HG02943 (cell line): ENCODE measurements at regions not wholly inside any gene's neighbourhood (a gene's known extent, or its start where the extent isn't known, plus 50 kb on each side); places are given as distances from the start of the nearest gene placed in this dataset.

Experiments used
- ATAC-seq: cut with Tn5 transposase; IDR thresholded peaks from one replicate; pipeline ENCODE4 v1.9.1; 2021; ENCODE audit warnings: mild to moderate bottlenecking, low read depth, moderate library complexity; ENCODE audit not compliant: unreplicated experiment

DNA sequence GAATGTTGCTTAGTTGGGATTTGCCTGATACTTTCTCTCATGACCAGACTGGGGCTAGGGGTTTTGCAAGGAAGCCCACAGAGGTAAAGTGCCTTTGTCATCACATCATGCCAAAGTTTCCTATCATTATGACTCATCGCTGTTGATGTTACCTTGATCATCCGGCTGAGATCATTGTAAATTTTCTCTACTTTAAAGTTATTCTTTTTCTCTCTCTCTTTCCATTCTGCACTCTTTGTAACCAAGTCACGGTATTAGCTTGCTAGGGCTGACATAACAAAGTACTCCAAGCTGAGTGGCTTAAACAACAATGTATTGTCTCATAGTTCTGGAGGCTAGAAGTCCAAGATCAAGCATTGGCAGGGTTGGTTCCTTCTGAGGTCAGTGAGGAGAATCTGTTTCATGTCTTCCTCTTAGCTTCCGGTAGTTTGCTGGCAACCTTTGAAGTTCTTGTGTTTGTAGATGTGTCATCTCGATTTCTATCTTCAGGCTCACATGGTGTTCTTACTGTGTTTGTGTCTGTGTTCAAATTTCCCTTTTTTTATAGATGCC lies 113.0 kb downstream of the DTHD1 start:
- peak; percentile 62 for ATAC-seq

GRCh38 chr4:36399762-36400353 lies 118.4 kb downstream of the DTHD1 start:
- ATAC-seq, result no peak

GRCh38 chr4:36402008-36402758 lies 120.8 kb downstream of the DTHD1 start:
- ATAC-seq, result no peak

- ATAC-seq, result no peak
Measured at GRCh38 chr4:36411338-36411737, 129.9 kb downstream of the DTHD1 start.

DNA sequence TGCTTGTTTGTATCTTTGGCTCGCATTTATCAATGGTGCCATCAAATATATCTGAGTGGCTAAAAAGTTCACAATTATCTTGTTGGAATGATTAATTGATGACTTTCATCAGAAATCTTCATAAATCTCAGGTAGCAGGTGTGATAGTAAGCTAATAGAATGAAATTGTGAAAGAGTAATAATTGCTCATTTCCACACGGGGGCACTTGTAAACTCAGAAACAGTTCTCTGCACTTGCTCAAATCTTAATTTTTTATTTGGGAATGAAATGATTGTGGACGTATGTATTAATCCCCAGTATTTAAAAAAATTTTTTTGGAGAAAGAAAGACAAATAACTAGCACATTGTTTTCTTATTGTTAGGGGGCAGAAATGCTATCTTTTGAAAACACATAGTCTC lies 132.8 kb downstream of the DTHD1 start:
- ATAC-seq, result no peak

DNA sequence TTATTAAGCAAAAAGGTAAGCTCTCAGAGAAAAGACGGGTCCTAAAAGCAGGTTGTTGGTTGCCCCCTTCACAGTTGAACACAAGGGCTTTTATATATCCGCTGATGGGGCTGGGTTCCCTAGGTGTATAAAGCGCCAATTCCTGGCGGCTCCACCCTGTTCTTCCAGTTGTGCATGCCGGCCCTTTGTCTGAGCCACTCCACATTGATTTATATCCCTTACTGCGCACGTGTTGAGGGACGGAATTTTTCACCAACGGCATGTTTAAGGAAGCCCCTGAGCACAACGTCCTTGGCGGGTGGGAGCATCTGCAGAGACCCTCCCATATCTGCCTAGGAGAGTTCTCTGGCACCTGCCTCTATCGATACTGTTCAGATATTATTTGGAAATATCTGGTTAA lies 135.7 kb downstream of the DTHD1 start:
- no peak for ATAC-seq

GRCh38 chr4:36420111-36420679 lies 138.8 kb downstream of the DTHD1 start:
- no peak for ATAC-seq

GRCh38 chr4:36422607-36423006 lies 141.2 kb downstream of the DTHD1 start:
- no peak for ATAC-seq

DNA sequence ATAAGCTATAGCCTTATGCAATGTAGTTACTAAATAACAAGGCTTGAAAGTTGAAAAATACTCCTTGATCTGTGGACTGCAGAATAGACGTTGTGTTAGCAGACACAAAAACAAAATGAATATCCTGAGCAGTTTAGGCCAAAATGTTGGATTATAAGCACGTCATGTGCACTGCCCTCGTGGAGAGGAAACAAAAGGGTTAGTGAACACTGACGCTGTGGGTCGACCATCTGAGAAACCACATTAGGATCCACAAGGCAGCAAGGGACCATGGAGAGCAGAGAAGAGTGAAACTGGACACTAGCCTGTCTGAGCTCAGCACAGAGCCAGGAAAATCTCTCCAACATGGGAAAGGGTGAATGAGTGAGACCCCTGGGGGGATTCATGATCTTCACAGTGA lies 145.3 kb downstream of the DTHD1 start:
- no peak for ATAC-seq

- ATAC-seq, result no peak
Measured at GRCh38 chr4:36427696-36428095, 146.3 kb downstream of the DTHD1 start.

DNA sequence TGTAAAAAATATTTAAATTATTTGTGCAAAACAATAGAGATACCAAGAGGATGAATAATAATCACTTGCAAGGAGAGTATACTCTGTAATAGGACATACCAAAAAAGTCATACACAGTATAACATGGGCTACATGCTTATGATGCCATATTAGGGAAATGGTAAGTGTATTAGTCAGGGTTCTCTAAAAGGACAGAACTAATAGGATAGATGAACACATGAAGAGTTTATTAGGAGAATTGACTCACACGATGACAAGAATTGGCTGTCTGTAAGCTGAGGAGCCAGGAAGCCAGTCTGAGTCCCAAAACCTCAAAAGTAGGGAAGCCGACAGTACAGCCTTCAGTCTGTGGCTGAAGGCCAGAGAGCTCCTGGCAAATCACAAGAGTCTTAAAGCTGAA lies 151.2 kb downstream of the DTHD1 start:
- no peak for ATAC-seq

GRCh38 chr4:36439556-36439955 lies 158.1 kb downstream of the DTHD1 start:
- no peak for ATAC-seq

- ATAC-seq, result no peak
Measured at GRCh38 chr4:36445480-36445879, 164.1 kb downstream of the DTHD1 start.

DNA sequence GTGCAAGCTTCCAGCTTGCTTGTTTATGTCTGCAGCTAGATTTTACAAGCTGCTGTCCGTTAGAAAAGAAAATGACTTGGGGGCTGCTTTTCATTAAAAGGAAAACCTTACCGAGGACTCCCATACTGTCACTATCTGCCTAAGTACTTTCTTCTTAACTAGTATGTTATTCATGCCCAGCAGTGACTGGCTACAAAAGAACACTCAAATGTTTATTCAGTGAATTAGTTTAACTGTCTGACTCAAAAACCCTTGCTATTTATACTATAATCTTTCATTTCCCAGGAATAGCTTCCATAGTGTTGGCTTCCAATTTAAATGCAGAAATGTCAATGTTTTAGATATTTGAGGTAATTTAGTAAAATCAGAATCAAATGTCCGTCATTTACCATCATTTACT lies 164.9 kb downstream of the DTHD1 start:
- no peak for ATAC-seq

DNA sequence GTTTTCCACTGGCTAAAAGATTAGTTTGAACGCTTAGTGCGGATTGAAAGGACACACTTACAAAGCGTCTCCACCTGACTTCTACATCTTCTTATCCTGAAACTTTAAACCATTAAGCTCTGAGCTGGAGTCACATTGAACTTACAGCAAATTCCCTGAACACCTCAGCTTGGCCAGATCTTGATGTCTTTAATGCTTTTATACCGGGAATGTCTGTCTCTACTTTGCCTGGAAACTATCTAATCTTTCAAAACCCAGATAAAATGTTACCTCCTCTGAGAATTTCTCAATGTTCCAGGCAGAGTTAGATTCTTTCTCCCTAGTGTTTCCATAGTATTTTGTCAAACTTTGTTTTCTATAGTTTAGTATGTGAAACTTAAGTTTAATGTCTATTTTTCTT lies 179.9 kb downstream of the DTHD1 start:
- ATAC-seq, result no peak

DNA sequence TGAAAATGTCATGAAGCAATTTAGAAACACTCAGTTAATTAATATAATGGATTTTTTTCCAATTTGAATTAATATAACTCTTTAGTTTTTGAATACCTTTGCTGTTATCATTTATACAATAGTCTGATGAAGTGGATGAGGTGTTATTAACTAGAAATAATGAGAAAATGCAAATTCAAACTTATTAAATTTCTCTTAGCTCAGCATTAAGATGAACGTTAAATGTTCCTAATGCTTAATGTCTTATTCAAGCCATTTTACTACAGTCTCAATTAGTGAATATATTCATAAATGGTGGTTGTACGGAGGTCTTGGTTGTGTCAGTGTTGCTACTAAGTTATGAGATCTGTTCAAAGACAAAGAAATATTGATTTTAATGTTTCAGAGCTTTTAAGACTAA lies 186.3 kb downstream of the DTHD1 start:
- no peak for ATAC-seq

DNA sequence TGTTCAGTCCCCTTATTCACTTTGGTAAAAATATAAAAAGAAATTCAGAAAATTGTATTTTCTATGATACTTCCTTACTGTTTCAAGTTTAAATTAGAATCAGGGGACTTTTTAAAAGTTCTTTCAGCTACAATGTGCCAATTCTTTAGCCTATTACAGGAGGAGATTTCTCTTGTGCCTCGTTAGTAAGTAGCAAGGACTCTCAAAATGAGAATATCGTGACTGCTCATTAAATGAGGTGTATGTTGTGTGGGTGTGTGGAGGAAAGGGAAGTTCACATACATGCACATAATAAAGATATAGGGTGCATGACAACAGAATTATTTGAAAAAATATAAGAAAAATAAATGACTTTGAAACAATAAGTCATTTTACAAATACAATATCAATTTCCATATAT lies 190.5 kb downstream of the DTHD1 start:
- no peak for ATAC-seq

DNA sequence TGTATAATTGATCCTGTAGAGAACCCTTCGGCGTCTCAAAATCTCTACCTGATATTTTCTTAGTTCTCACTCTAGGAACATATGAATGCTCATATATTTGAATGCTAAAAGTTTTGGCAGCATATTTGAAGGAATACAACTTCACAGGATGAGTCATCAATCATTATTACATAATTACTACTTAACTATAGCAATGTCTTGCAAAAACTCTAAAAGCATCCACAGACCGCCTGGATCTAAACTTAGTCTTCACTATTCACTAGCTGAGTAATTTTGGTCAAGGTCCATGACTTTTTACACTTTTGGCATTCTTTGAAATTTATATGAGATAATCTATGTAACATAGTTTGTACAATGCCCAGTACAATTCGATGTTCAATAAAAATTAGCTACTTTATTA lies 194.7 kb downstream of the DTHD1 start:
- ATAC-seq, result no peak

- ATAC-seq, result no peak
Measured at GRCh38 chr4:36477861-36478260, 196.4 kb downstream of the DTHD1 start.

- no peak for ATAC-seq
Measured at GRCh38 chr4:36485885-36486284, 204.5 kb downstream of the DTHD1 start.

GRCh38 chr4:36489798-36490197 lies 208.4 kb downstream of the DTHD1 start:
- no peak for ATAC-seq

- ATAC-seq, result no peak
Measured at GRCh38 chr4:36492041-36492440, 210.6 kb downstream of the DTHD1 start.
